ENCODE measurements at regions not wholly inside any gene's neighbourhood (a gene's known extent, or its start where the extent isn't known, plus 50 kb on each side); places are given as distances from the start of the nearest gene placed in this dataset.
"Not testable (repeated sequence)": the region's sequence is repeated elsewhere in the genome, so short reads cannot be mapped to it uniquely, and the experiment has no call there.

DNA sequence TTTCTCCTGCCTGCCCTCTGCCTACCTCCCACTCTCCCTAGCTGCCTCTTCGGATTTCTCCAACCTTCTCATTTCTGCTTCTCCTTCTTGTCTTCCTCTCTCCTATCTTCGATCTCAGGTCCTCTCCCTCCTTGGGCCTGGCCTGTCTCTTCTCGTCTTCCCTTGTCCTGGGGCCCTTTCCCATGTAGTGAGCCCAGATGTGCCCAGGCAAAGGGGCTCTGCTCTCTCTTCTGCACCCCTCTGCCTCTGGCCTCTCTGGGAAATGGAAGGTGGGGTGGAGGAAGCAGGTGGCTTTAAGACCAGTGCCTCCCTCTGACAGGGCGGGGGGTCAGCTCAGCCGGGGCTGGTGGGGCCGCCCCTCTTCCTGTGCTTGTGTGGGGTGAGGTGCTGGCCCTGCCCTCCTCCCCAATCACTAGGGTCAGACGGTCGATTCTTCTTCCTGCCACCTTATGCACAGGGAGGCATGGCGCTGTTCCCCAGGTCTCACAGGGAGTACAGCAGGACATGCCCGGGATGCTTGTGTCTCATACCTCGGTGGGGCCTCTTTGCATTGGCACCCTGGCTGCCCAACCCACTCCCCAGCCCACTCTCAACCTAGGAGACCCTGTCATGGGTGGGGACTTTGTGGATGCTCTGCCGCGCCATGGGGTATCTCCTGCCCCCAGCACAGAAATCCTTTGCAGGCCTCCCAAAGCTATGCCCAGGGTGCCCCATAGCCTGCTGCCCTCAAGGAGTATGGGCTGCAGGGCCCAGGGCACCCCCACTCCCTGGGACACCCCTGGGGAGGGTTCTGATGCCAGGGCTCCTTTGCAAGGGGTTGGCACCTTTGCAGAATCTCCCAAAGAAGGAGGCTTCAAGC, 213.8 kb upstream of the HAAO start:
- FAIRE-seq (no peak), DNase-seq (ENCODE audit: low spot score in 2 of 2) (no peak)

DNA sequence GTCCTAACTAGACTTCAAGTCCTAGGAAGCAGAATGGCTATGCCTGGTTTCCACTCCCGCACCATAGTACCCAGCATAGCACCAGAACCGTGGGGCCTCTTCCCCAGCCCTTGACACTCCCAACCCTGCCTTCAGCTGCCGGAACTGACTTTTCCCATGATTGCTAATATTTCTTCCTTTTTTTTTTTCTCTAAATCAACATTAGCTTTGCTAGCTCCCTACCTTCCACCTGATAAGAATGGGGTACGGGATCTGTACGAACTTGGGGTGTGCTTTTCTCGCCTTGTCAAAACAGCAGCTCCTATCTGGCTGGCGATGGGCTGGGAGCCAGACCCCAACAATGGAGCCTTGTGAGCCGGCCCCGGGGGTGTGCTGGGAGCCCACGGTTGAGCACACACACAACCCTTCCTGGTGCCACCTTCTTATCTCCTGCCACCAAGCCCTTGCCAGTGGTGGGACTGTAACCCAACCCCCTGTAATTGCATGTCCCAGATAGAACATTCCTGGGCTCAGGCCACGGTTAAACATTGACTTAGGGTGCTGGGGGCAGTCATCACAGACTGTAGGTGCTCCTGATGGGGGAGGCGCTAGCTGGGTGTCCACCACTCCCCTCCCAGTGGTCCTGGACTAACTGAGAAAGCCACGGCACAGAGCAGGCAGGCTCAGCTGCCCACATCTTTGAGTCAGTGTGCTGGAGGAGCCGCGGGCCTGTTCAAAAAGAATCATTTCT, 213.0 kb upstream of the HAAO start:
- no peak for FAIRE-seq
- no peak for DNase-seq (ENCODE audit: low spot score in 2 of 2)

DNA sequence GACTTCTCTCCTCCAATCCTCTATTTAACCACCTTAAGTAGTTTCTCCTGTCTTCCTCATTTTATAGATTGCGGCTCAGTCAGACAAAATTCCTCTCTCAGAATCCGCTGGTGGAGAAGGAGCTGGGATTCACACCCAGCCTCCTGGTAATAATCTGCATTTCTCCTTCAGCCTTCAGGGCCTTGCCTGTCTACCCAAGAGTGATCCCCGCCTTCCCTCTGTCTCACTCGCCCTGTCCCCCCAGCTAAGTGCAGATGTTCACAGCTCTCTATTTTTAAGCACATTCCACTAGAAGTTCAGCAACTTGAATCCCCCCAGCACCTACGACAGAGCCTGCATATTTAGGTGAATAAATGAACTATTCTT, 212.5 kb upstream of the HAAO start:
- no peak for DNase-seq (ENCODE audit: low spot score in 2 of 2)
- FAIRE-seq, result no peak

DNA sequence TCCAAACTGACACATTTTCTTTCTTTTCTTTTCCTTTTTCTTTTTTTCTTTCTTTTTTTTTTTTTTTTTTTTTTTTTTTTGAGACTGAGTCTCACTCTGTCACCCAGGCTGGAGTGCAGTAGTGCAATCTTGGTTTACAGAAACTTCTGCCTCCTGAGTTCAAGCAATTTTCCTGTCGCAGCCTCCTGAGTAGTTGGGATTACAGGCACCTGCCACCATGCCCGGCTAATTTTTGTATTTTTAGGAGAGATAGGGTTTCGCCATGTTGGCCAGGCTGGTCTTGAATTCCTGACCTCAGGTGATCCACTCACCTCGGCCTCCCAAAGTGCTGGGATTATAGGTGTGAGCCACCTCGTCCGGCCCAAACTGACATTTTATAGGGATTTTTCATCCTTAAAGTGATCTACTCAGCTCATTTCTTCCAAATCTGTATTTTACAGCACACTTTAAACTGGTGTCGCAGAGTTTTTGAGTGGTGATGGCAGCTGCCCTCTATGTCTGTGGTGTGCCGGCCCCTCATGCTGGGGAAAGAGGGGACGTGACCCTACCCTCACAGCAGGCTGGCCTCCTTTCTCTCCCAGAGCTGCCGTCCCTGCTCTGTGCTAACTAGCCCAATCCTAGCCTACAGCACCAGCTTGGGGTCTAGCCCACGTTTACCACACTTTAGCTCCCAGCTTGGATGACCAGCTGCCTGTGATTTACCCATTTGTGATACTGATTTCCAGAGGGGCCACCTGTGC, 211.9 kb upstream of the HAAO start:
- FAIRE-seq, result not testable (repeated sequence)

DNA sequence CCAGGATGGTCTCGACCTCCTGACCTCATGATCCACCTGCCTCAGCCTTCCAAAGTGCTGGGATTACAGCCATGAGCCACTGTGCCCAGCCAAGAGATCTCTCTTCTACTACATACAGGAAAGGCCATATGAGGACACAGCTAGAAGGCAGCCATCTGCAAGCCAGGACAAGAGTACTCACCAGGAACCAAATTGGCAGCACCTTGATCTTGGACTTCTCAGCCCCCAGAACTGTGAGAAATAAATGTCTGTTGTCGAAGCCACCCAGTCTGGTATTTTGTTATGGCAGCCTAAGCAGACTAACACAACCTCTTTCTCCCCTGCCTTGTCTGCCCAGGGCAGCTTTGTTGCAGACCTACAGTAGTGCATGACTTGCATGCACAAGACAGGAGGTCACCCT, 211.3 kb upstream of the HAAO start:
- FAIRE-seq (no peak), DNase-seq (ENCODE audit: low spot score in 2 of 2) (no peak)

More for the DNA sequence above, 211.9 kb upstream of the HAAO start:
- DNase-seq (ENCODE audit: low spot score in 2 of 2), result not testable (repeated sequence)

DNA sequence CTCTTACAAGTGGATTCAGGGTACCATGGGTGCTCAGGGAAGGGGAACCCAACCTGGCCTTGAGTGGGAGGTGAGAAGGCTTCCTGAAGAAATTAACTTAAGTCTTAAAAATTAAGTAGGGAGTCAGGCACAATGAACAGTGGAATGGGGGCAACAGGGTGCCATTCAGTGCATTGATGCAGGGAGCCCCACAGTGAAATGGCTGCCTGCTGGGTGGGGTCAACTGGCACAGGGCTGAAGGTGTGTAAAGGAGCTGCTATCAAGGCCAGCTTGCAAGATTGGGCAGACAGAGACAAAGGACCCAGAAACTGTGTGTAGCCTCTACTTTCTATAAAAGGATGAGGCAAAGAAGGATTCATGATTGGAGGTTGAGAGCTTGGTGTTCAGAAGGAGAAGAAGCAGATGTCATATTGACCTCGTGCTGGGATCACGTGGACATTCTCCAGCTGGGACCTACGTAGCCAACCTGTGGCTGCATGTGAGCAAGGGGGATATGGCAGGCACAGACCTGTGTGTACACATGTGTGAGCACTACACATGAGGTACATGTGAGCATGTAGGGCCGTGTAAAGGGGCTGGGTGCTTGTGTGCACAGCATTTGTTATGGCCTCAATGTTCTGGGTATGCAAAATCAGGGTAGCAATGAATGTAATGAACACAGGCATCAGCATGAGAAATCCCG, 209.5 kb upstream of the HAAO start:
- DNase-seq (ENCODE audit: low spot score in 2 of 2) (no peak), FAIRE-seq (no peak)

DNA sequence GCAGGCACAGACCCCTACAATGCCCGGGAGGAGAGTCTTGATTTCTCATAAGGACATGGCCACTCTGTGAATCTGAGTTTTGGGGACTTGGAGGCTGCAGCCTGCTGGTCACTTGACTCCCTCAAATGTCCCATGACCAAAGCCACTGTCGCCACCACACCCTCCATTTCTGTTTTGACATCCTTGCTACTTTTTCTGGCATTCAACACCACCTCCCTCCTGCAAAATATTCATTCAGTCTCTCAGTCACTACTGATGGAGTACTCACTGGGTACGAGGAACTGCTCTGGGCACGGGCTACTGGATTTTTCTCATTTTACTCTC, 208.6 kb upstream of the HAAO start:
- FAIRE-seq, result no peak
- DNase-seq (ENCODE audit: low spot score in 2 of 2), result no peak

DNA sequence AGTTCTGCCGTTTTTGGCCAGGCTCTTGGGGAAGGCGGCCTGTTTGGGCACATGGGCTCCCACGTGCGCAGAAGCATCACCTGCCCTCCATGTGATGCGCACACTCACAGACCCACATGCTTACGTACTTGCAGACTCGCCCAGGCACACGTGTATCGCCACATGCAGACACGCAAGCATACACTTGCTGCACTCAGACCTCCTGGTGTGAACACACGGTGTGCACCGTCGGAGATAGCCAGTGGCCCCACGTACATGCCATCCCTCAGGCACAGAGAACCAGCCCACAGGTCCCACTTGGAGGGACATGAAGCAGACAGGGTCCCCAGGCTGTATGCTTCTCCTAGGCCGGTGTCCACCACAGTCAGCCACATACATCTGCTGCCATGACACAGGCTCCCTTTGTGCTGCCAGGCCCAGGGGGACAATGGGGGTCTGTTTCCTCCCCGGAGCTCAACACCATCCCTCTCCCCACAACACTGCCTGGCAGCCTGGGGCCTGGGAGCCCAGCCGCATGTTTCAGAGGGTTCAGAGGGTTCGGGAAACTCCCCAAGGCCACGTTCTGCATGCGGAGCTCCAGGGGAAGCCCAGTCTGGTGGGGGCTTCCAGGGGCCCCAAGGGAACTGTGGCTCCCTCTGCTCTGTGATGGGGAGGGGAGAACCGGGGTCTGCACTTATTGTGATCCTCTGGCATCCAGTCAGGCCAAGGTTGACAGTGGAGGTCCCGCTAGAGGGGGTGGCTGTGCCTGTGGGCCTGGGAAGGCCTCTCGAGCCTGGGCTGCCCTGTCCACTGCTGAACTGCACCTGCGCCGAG, 208.1 kb upstream of the HAAO start:
- no peak for FAIRE-seq
- peak; percentile 56 to 57 for DNase-seq (ENCODE audit: low spot score in 2 of 2)

DNA sequence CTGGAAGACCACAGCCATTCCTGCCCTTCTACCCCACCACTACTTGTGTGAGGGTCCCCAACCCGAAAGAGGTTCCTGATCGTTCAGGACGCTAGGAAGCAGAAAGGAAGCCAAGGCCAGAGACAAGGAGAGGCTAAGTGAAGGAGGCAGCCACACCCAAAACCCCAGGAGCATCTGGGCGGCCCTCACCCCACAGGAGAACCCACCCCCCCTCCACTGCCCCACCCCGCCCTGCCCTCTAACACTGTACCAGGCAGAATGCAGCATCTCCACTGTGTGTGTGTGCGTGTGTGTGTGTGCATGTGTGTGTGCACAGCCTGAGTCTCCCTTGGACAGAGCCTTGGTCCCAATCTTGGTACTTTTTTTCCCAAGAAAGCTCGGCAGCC, 207.5 kb upstream of the HAAO start:
- DNase-seq (ENCODE audit: low spot score in 2 of 2) (no peak), FAIRE-seq (no peak)

DNA sequence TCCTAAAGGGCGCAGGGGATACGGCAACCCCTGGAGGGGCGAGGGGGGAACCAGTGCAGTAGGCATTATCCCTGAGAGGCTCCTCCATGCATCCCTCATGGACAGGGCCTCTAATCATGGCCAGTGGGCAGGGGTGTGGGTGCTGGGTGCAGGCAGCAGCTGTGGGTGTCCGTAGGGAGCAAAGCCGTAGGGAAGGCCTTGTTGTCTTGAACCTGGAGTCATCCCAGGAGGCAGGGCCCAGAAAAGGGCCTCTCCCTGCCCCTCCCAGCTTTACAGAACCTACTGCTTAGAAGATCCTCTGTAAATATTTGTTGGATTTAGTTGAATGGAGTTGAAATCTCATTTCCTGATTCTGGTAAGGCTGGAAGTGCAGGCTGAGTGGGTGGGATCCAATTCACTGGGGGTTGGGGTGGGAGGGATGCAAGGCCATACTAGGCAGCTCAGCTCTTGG, 207.0 kb upstream of the HAAO start:
- DNase-seq (ENCODE audit: low spot score in 2 of 2), result no peak
- FAIRE-seq, result no peak

DNA sequence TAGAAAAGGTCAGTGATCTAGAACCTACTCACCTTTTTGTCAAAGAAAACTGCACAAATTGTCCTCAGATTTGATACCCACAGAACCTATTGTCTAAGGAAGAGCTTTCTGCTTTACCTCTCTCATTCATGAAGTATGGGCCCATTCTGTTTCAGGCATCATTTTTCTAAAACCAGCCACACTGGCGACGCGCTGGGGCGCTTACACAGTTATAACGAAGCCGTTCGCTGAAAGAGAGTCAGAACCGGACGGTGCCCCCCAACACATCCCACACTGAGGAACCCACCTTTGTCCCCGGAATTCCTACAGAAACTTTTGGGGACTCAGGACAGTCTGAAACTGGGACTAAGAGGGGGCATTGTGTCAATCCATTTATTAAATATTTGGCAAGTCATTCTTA, 206.3 kb upstream of the HAAO start:
- DNase-seq (ENCODE audit: low spot score in 2 of 2) (no peak), FAIRE-seq (no peak)

DNA sequence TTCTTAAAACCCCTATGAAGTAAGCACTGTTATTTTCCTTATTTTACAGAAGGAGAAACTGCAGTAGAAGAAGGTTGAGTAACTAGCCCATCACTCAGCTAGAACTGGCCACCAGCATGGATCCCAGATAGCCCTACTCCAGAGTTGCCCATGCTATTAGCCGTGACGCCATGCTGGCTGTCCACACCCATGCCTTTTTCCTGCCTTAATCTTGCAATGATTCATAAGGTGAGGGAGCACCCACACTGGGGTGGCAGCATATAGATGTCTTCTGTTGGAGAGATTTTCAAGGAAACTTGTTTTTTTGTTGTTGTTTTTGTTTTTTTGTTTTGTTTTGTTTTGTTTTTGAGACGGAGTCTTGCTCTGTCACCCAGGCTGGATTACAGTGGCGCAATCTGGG, 204.1 kb upstream of the HAAO start:
- FAIRE-seq (no peak), DNase-seq (ENCODE audit: low spot score in 2 of 2) (no peak)

DNA sequence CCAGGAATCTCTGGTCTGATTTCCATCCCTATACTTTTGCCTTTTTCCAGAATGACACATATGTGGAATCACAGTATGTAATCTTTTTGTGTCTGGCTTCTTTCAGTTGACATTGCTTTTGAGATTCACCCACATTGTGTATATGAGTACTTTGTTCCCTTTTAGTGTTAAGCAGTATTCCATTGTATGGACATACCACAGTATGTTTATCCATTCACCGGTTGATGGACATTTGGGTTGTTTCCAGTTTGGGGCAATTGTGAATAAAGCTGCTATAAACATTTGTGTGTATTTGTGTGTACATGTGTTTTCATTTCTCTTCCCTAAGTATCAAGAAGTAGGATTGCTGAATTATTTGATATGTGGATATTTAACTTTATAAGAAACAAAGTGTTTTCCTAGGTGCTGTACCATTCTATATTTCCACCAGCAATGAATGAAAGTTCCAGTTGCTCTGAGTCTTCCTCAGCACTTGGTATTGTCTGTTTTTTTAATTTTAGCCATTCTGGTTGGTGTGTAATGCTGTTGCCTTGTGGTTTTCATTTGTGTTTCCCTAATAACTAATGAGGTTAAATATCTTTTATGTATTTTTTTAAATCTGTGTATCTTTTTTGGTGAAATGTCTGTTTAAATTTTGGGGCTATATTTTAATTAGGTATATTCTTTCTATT, 203.5 kb upstream of the HAAO start:
- peak; percentile 15 for FAIRE-seq

DNA sequence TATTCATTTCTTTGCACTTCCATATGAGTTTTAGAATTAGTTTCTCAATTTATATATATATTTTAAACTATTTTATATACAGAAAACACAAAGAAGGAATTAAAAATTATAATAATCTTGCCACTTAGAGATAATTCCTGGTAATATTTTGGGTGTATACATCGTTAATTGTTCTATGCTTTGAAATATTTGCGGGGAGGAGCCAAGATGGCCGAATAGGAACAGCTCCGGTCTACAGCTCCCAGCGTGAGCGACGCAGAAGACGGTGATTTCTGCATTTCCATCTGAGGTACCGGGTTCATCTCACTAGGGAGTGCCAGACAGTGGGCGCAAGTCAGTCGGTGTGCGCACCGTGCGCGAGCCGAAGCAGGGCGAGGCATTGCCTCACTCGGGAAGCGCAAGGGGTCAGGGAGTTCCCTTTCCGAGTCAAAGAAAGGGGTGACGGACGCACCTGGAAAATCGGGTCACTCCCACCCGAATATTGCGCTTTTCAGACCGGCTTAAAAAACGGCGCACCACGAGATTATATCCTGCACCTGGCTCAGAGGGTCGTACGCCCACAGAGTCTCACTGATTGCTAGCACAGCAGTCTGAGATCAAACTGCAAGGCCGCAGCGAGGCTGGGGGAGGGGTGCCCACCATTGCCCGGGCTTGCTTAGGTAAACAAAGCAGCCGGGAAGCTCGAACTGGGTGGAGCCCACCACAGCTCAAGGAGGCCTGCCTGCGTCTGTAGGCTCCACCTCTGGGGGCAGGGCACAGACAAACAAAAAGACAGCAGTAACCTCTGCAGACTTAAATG, 197.1 kb upstream of the HAAO start:
- DNase-seq (ENCODE audit: low spot score in 2 of 2); FAIRE-seq: not testable (repeated sequence)

More for the DNA sequence above, 203.5 kb upstream of the HAAO start:
- no peak for DNase-seq (ENCODE audit: low spot score in 2 of 2)

DNA sequence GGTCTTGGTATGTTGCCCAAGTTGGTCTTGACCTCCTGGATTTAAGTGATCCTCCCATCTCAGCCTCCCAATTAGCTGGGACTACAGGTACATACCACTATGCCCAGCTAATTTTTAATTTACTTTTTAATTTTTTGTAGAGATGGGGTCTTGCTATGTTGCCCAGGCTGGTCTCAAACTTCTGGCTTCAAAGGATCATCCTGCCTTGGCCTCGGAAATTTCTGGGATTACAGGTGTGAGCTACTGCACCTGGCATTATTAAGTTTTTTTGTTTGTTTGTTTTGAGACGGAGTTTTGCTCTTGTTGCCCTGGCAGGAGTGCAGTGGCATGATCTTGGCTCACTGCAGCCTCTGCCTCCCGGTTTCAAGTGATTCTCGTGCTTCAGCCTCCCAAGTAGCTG, 195.7 kb upstream of the HAAO start:
- not testable (repeated sequence) for DNase-seq (ENCODE audit: low spot score in 2 of 2); FAIRE-seq

DNA sequence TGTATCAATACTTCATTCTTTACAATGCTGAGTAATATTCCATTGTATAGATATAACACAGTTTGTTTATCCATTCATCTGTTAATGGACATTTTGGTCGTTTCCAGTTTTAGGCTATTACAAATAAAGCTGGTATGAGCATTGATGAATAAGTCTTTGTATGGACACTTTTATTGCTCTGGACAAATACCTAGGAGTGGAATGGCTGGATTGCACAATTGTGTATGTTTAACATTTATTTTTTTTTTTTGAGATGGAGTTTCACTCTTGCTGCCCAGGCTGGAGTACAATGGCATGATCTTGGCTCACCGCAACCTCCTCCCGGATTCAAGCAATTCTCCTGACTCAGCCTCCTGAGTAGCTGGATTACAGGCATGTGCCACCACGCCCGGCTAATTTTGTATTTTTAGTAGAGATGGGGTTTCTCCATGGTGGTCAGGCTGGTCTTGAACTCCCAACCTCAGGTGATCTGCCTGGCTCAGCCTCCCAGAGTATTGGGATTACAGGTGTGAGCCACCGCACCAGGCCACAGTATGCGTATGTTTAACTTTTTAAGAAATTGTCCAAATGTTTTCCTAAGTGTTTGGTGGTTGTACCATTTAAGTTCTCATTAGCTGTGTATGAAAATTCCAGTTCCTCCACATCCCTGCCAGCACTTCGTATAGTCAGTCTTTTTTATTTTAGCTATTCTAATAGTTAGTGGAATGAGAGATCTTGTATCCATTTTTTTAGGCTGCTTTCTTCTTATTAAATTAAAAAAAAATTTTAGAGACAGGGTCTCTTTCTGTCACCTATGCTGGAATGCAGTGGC, 194.9 kb upstream of the HAAO start:
- DNase-seq (ENCODE audit: low spot score in 2 of 2) (no peak), FAIRE-seq (no peak)

DNA sequence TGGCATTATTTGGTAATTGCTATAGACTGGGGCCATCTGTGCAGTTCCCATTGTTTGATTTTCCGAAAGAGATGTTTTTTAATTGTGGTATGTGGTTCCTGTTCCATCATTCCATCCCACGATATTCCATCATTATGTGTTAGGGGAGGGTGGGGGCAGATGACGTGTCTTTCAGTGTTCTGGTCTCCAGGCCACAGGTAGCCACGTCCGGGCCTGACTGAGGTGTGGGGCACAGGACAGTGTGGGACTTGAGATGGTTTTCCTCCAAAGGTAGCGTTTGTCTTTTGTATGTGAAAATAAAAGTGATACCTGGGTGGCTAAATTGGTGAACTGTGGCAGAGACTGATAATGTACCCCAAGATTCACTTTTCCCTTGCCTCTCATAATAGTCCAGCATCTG, 192.2 kb upstream of the HAAO start:
- no peak for FAIRE-seq
- DNase-seq (ENCODE audit: low spot score in 2 of 2), result no peak

DNA sequence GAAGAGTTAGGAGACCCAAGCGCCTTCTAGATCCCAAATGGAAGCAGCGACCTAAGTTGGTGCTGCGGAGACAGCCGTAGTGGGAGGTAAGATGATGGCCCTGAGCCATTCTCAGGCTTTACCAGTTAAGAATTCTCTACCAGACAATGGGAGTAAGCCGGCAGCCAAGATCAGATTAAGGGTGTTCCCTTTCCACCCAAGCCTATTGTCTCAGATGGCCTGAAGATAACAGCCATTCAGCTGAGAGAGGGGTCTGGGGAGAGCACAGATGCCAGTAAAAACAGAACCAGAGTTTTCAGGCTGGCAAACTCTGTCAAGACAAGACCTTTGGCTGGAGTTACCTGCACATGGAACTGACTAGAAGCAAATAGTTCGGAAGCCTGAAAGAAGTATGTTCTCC, 191.7 kb upstream of the HAAO start:
- no peak for FAIRE-seq
- no peak for DNase-seq (ENCODE audit: low spot score in 2 of 2)

Measured in frontal cortex (tissue), 3 donors.